Gastrocnemius medialis (tissue), 4 donors: ENCODE measurements at regions not wholly inside any gene's neighbourhood (a gene's known extent, or its start where the extent isn't known, plus 50 kb on each side); places are given as distances from the start of the nearest gene placed in this dataset.

Source experiments
- POLR2A ChIP-seq, 2 donors: fragments of 450-650 bp; IDR thresholded peaks; one replicate each; pipeline ENCODE4 v1.6.1; 2017; ENCODE audit warnings: antibody characterized with exemption in 2 of 2, mild to moderate bottlenecking in 2 of 2, moderate library complexity in 2 of 2
- TF ChIP-seq, protein P1 (sequence below), 5 experiments: fragments of 450-650 bp in 3 of 5; fragments of 200-600 bp in 2 of 5; sonication (generic) in 2 of 5; IDR thresholded peaks in 4 of 5; conservative IDR thresholded peaks in 1 of 5; 1 replicate in 4 of 5; 2 replicates in 1 of 5; pipeline ENCODE4 v1.5.1; 2016 to 2019; ENCODE audit warnings: antibody characterized with exemption in 5 of 5, mild to moderate bottlenecking in 3 of 5, moderate library complexity in 3 of 5

DNA sequence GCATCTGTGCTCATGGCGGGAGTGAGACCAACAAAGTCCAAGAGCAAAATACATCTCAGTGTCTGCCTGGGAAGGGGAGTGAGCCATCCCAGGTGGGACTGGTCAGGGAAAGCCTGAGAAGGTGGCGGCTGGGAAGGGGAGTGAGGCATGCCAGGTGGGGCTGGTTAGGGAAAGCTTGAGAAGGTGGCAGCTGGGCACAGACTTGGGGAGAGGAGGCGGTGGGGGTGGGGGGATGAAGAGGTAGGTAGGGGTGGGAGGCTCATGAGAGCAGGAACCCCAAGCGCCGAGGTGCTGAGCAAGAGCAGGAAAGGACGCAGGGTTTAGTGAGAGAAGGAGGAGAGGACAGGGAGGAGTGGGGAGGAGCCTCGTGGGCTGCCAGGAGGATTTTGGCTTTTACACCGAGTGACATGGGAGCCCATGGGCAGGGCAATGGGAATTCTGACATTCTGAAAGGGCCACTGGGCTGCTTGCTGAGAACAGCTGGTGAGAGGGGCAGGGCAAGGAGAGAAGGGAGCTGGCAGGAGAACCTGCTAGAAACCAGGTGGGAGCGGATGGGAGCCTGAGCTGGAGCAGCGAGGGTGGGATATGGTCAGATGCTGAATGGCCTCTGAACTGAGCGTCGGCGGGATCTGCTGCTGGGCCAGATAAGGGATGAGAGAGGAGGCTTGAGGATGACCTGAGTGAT is 256.1 kb upstream of the RPL38 start:
- TF ChIP-seq, protein P1, sequence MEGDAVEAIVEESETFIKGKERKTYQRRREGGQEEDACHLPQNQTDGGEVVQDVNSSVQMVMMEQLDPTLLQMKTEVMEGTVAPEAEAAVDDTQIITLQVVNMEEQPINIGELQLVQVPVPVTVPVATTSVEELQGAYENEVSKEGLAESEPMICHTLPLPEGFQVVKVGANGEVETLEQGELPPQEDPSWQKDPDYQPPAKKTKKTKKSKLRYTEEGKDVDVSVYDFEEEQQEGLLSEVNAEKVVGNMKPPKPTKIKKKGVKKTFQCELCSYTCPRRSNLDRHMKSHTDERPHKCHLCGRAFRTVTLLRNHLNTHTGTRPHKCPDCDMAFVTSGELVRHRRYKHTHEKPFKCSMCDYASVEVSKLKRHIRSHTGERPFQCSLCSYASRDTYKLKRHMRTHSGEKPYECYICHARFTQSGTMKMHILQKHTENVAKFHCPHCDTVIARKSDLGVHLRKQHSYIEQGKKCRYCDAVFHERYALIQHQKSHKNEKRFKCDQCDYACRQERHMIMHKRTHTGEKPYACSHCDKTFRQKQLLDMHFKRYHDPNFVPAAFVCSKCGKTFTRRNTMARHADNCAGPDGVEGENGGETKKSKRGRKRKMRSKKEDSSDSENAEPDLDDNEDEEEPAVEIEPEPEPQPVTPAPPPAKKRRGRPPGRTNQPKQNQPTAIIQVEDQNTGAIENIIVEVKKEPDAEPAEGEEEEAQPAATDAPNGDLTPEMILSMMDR (IDR thresholded peaks at IDR 0.05 in 4 of 5, conservative IDR thresholded peaks at IDR 0.05 in 1 of 5) = no peak
- no peak for TF ChIP-seq POLR2A (IDR thresholded peaks at IDR 0.05)
